Loucy (cell line): ENCODE measurements at regions not wholly inside any gene's neighbourhood (a gene's known extent, or its start where the extent isn't known, plus 50 kb on each side); places are given as distances from the start of the nearest gene placed in this dataset.

Source experiments
- EZH2phosphoT487 ChIP-seq: fragments of 200-600 bp; IDR thresholded peaks from 2 replicates; pipeline ENCODE4 v1.6.1; 2018; ENCODE audit warnings: antibody characterized with exemption, mild to moderate bottlenecking, moderate library complexity, borderline replicate concordance
- TF ChIP-seq, protein P1 (sequence below): fragments of 200-600 bp; sonication (generic); conservative IDR thresholded peaks from 2 replicates; pipeline ENCODE4 v1.5.1; 2014; ENCODE audit warnings: mild to moderate bottlenecking, antibody characterized with exemption, low read length

DNA sequence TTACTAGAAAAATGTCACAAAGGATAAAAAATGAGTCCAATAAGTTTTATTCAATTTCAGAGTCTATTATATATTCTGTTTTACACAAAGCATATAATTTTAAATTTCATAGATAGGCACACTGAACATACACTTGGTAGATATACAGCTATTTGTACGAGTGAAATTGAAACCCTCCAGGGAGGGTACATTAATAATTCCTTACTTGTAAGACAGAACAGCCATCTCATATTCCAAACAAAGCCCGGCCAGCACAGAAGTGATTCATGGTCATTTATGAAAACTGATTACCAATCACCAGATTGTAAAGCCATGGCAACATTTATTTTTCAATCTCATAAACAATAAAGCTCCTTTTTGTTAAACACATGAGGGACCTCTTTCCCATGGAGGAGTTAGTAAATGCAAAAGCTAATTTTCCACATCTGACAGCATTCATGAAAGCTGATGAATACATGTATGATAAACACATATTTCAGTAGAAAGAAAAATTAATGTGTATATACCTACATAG is 190.6 kb downstream of the TDRD15 start:
- TF ChIP-seq, protein P1, sequence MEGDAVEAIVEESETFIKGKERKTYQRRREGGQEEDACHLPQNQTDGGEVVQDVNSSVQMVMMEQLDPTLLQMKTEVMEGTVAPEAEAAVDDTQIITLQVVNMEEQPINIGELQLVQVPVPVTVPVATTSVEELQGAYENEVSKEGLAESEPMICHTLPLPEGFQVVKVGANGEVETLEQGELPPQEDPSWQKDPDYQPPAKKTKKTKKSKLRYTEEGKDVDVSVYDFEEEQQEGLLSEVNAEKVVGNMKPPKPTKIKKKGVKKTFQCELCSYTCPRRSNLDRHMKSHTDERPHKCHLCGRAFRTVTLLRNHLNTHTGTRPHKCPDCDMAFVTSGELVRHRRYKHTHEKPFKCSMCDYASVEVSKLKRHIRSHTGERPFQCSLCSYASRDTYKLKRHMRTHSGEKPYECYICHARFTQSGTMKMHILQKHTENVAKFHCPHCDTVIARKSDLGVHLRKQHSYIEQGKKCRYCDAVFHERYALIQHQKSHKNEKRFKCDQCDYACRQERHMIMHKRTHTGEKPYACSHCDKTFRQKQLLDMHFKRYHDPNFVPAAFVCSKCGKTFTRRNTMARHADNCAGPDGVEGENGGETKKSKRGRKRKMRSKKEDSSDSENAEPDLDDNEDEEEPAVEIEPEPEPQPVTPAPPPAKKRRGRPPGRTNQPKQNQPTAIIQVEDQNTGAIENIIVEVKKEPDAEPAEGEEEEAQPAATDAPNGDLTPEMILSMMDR = no peak
- TF ChIP-seq EZH2phosphoT487 = no peak
